ENCODE measurements at regions not wholly inside any gene's neighbourhood (a gene's known extent, or its start where the extent isn't known, plus 50 kb on each side); places are given as distances from the start of the nearest gene placed in this dataset.

GRCh38 chr5:84779186-84779585, 394.5 kb upstream of the EDIL3 start:
- Mint-ChIP-seq H3K27me3 (no peaks in the 10 kb centered on the region), H3K4me3 (no peak overlapping the region), H3K36me3 (ENCODE audit: low read depth) (no peaks in the 10 kb centered on the region), H3K4me1 (ENCODE audit: low read depth) (no peaks in the 10 kb centered on the region), H3K27ac (no peak overlapping the region), H3K9me3 (peaks cover 2% of the 10 kb centered on the region)
- H3K4me1 ChIP-seq (ENCODE audit: insufficient read depth, low read length), result no peaks in the 10 kb centered on the region
- DNase-seq, result no peak
- no peak for ATAC-seq (ENCODE audit: poor library complexity)
- H3K27ac ChIP-seq (ENCODE audit: low read depth in 1 of 2, low read length in 2 of 2), result no peak overlapping the region
- TF ChIP-seq CTCF (IDR thresholded peaks at IDR 0.05), result no peak
- H3K27me3 ChIP-seq (ENCODE audit: control insufficient read depth in 1 of 2, insufficient read depth in 2 of 2, low read length in 2 of 2), result no peaks in the 10 kb centered on the region
- no peaks in the 10 kb centered on the region for H3K36me3 ChIP-seq (ENCODE audit: insufficient read depth, low read length)
- H3K4me3 ChIP-seq (ENCODE audit: low read length), result no peak overlapping the region
- intact Hi-C loops (cut with DNase I, micrococcal nuclease), result no loop called here
- ChIA-PET POLR2A (no interaction called here), CTCF (no interaction called here)
- peaks cover 0 to 6% of the 10 kb centered on the region in 2 experiments for H3K9me3 ChIP-seq (ENCODE audit: control insufficient read depth in 1 of 2, insufficient read depth in 1 of 2, low read length in 2 of 2)

- H3K27ac Mint-ChIP-seq, result no peak overlapping the region
- H3K4me1 Mint-ChIP-seq (ENCODE audit: low read depth), result no peaks in the 10 kb centered on the region
- no peak for DNase-seq
- no peaks in the 10 kb centered on the region for H3K36me3 ChIP-seq (ENCODE audit: insufficient read depth, low read length)
- no peaks in the 10 kb centered on the region for H3K27me3 Mint-ChIP-seq
- no peak overlapping the region for H3K4me3 ChIP-seq (ENCODE audit: low read length)
- TF ChIP-seq CTCF (IDR thresholded peaks at IDR 0.05), result no peak
- POLR2A ChIA-PET, result no interaction called here
- intact Hi-C loops (cut with DNase I, micrococcal nuclease), result no loop called here
- H3K27ac ChIP-seq (ENCODE audit: low read depth in 1 of 2, low read length in 2 of 2), result no peak overlapping the region
- no peaks in the 10 kb centered on the region for H3K4me1 ChIP-seq (ENCODE audit: insufficient read depth, low read length)
- CTCF ChIA-PET, result no interaction called here
- peaks cover 0 to 9% of the 10 kb centered on the region in 2 experiments for H3K9me3 ChIP-seq (ENCODE audit: control insufficient read depth in 1 of 2, insufficient read depth in 1 of 2, low read length in 2 of 2)
- no peaks in the 10 kb centered on the region for H3K9me3 Mint-ChIP-seq
- H3K27me3 ChIP-seq (ENCODE audit: control insufficient read depth in 1 of 2, insufficient read depth in 2 of 2, low read length in 2 of 2), result no peaks in the 10 kb centered on the region
- no peaks in the 10 kb centered on the region for H3K36me3 Mint-ChIP-seq (ENCODE audit: low read depth)
- H3K4me3 Mint-ChIP-seq, result no peak overlapping the region
- ATAC-seq (ENCODE audit: poor library complexity), result no peak
Measured at GRCh38 chr5:84764227-84764626, 379.5 kb upstream of the EDIL3 start.

GRCh38 chr5:84758008-84758407, 373.3 kb upstream of the EDIL3 start:
- Histone ChIP-seq H3K36me3 (ENCODE audit: insufficient read depth, low read length) (no peaks in the 10 kb centered on the region), H3K27me3 (ENCODE audit: control insufficient read depth in 1 of 2, insufficient read depth in 2 of 2, low read length in 2 of 2) (no peaks in the 10 kb centered on the region), H3K27ac (ENCODE audit: low read depth in 1 of 2, low read length in 2 of 2) (no peak overlapping the region), H3K9me3 (ENCODE audit: control insufficient read depth in 1 of 2, insufficient read depth in 1 of 2, low read length in 2 of 2) (no peaks in the 10 kb centered on the region), H3K4me1 (ENCODE audit: insufficient read depth, low read length) (no peaks in the 10 kb centered on the region), H3K4me3 (ENCODE audit: low read length) (no peak overlapping the region)
- CTCF ChIA-PET, result no interaction called here
- intact Hi-C loops (cut with DNase I, micrococcal nuclease), result no loop called here
- Mint-ChIP-seq H3K4me3 (no peak overlapping the region), H3K9me3 (peaks cover 2% of the 10 kb centered on the region), H3K36me3 (ENCODE audit: low read depth) (no peaks in the 10 kb centered on the region), H3K27ac (no peak overlapping the region), H3K4me1 (ENCODE audit: low read depth) (no peaks in the 10 kb centered on the region), H3K27me3 (no peaks in the 10 kb centered on the region)
- no peak for TF ChIP-seq CTCF (IDR thresholded peaks at IDR 0.05)
- no peak for DNase-seq
- no peak for ATAC-seq (ENCODE audit: poor library complexity)
- POLR2A ChIA-PET, result no interaction called here
